ENCODE measurements at regions not wholly inside any gene's neighbourhood (a gene's known extent, or its start where the extent isn't known, plus 50 kb on each side); places are given as distances from the start of the nearest gene placed in this dataset.

DNA sequence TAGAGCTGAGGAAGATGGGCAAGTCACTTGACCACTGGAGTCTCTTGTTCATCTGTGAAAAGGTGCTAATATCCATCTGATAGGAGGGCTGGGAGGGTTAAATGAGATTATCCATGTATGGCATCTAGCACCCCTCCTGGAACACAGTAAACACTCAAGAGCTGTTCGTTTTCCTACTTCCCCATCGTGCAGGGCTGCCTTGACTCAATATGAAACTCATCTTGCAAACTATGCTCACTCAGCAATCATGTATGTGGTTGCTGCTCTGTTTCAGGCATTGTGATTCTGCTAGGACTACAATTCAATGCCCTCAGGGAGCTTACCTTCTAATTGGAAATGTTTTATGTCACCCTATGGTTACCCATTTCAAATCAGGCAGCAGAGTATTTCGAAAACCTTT is 395.6 kb downstream of the BCAT1 start:
- TF ChIP-seq, protein P1, sequence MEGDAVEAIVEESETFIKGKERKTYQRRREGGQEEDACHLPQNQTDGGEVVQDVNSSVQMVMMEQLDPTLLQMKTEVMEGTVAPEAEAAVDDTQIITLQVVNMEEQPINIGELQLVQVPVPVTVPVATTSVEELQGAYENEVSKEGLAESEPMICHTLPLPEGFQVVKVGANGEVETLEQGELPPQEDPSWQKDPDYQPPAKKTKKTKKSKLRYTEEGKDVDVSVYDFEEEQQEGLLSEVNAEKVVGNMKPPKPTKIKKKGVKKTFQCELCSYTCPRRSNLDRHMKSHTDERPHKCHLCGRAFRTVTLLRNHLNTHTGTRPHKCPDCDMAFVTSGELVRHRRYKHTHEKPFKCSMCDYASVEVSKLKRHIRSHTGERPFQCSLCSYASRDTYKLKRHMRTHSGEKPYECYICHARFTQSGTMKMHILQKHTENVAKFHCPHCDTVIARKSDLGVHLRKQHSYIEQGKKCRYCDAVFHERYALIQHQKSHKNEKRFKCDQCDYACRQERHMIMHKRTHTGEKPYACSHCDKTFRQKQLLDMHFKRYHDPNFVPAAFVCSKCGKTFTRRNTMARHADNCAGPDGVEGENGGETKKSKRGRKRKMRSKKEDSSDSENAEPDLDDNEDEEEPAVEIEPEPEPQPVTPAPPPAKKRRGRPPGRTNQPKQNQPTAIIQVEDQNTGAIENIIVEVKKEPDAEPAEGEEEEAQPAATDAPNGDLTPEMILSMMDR (IDR thresholded peaks at IDR 0.05; ENCODE audit: poor library complexity), result no peak
- TF ChIP-seq EZH2phosphoT487 (IDR thresholded peaks at IDR 0.05; ENCODE audit: low read depth, severe bottlenecking, unreplicated experiment), result no peak
